ENCODE measurements at regions not wholly inside any gene's neighbourhood (a gene's known extent, or its start where the extent isn't known, plus 50 kb on each side); places are given as distances from the start of the nearest gene placed in this dataset.
A peak's percentile ranks its signal among the peaks of the same experiment; 100 is the strongest.

GRCh38 chr5:146254223-146254622 lies 50.8 kb downstream of the RBM27 start:
- Histone ChIP-seq H3K27me3 (no peaks in the 10 kb centered on the region), H3K36me3 (peaks cover 24 to 59% of the 10 kb centered on the region in 2 donors), H3K4me1 (no peaks in the 10 kb centered on the region), H3K9me3 (no peaks in the 10 kb centered on the region), H3K4me3 (no peak overlapping the region), H3K27ac (no peak overlapping the region)
- TF ChIP-seq, protein P1, sequence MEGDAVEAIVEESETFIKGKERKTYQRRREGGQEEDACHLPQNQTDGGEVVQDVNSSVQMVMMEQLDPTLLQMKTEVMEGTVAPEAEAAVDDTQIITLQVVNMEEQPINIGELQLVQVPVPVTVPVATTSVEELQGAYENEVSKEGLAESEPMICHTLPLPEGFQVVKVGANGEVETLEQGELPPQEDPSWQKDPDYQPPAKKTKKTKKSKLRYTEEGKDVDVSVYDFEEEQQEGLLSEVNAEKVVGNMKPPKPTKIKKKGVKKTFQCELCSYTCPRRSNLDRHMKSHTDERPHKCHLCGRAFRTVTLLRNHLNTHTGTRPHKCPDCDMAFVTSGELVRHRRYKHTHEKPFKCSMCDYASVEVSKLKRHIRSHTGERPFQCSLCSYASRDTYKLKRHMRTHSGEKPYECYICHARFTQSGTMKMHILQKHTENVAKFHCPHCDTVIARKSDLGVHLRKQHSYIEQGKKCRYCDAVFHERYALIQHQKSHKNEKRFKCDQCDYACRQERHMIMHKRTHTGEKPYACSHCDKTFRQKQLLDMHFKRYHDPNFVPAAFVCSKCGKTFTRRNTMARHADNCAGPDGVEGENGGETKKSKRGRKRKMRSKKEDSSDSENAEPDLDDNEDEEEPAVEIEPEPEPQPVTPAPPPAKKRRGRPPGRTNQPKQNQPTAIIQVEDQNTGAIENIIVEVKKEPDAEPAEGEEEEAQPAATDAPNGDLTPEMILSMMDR (IDR thresholded peaks at IDR 0.05): no peak
- intact Hi-C loops (cut with DNase I): no loop called here
- DNase-seq (ENCODE audit: low spot score in 2 of 2): no peak

GRCh38 chr5:146273109-146273508 lies 65.5 kb upstream of the POU4F3 start:
- H3K4me3 ChIP-seq: no peak overlapping the region
- TF ChIP-seq, protein P1 (IDR thresholded peaks at IDR 0.05): no peak
- no peak overlapping the region for H3K27ac ChIP-seq
- no peaks in the 10 kb centered on the region for H3K9me3 ChIP-seq
- no peaks in the 10 kb centered on the region for H3K4me1 ChIP-seq
- peaks cover 39 to 59% of the 10 kb centered on the region in 2 donors for H3K36me3 ChIP-seq
- H3K27me3 ChIP-seq: no peaks in the 10 kb centered on the region
- DNase-seq (ENCODE audit: low spot score in 2 of 2): no peak
- intact Hi-C loops (cut with DNase I): no loop called here

GRCh38 chr5:146283344-146283761 lies 55.3 kb upstream of the POU4F3 start:
- DNase-seq (ENCODE audit: low spot score in 2 of 2): no peak
- intact Hi-C loops (cut with DNase I): loop anchor here (5.0 kb wide), 1 partner anchor 41 kb away; no protein-coding TSS in a partner anchor
- TF ChIP-seq, protein P1 (IDR thresholded peaks at IDR 0.05): no peak
- Histone ChIP-seq H3K4me3 (no peak overlapping the region), H3K27me3 (no peaks in the 10 kb centered on the region), H3K27ac (peak overlapping the region; percentile 39 to 47), H3K4me1 (peaks cover 0 to 12% of the 10 kb centered on the region in 2 donors), H3K36me3 (peaks cover 12 to 16% of the 10 kb centered on the region in 2 donors), H3K9me3 (no peaks in the 10 kb centered on the region)

GRCh38 chr5:146284016-146284415 lies 54.6 kb upstream of the POU4F3 start:
- Histone ChIP-seq H3K4me1 (peaks cover 0 to 12% of the 10 kb centered on the region in 2 donors), H3K27me3 (no peaks in the 10 kb centered on the region), H3K4me3 (no peak overlapping the region), H3K27ac (peak overlapping the region; percentile 39 to 47), H3K36me3 (peaks cover 9 to 10% of the 10 kb centered on the region in 2 donors), H3K9me3 (no peaks in the 10 kb centered on the region)
- no peak for DNase-seq (ENCODE audit: low spot score in 2 of 2)
- intact Hi-C loops (cut with DNase I): loop anchor here (5.0 kb wide), 1 partner anchor 42 kb away; no protein-coding TSS in a partner anchor
- TF ChIP-seq, protein P1 (IDR thresholded peaks at IDR 0.05): no peak
